Brain microvascular endothelial cell (primary cell): ENCODE measurements at regions not wholly inside any gene's neighbourhood (a gene's known extent, or its start where the extent isn't known, plus 50 kb on each side); places are given as distances from the start of the nearest gene placed in this dataset.
A peak's percentile ranks its signal among the peaks of the same experiment; 100 is the strongest.

Experiments used
- DNase-seq: peaks from one replicate; pipeline ENCODE4 v3.0.0-alpha.2; 2020
- H3K27ac ChIP-seq: fragments of 250-450 bp; sonication (Bioruptor Pico); 2 replicates; pipeline ENCODE4 v1.5.1; 2020; ENCODE audit warnings: mild to moderate bottlenecking, moderate library complexity
- H3K27me3 ChIP-seq: fragments of 250-450 bp; sonication (Bioruptor Pico); replicated peaks from 2 replicates; pipeline ENCODE4 v1.5.1; 2020; ENCODE audit warnings: mild to moderate bottlenecking
- H3K36me3 ChIP-seq: fragments of 250-450 bp; sonication (Bioruptor Pico); replicated peaks from 2 replicates; pipeline ENCODE4 v1.5.1; 2020; ENCODE audit warnings: mild to moderate bottlenecking
- H3K4me3 ChIP-seq: 2 replicates; pipeline ENCODE4 v1.5.1; 2011; ENCODE audit warnings: low read depth, mild to moderate bottlenecking, control low read depth, low read length, moderate library complexity
- CTCF ChIP-seq: IDR thresholded peaks from 2 replicates; pipeline ENCODE4 v1.5.1; 2011; ENCODE audit warnings: low read depth, mild to moderate bottlenecking, moderate library complexity, low read length, control low read depth, inconsistent platforms; ENCODE audit errors: missing control alignments
- in situ Hi-C: cut with HindIII; loops from 2 replicates; pipeline ENCODE4 v1.10.0; 2017; ENCODE audit warnings: low sequenced_read_pairs, low pct_ligation_motif_present

- Histone ChIP-seq H3K27me3 (no peaks in the 10 kb centered on the region), H3K4me3 (no peak overlapping the region), H3K36me3 (no peaks in the 10 kb centered on the region), H3K27ac (peak overlapping the region; percentile 36)
- in situ Hi-C loops: no loop called here
- TF ChIP-seq CTCF: no peak
- peak; percentile 73 for DNase-seq
These were observed 1290.7 kb downstream of the SUCLG1 start for GRCh38 chr2:83168377-83168776.

- Histone ChIP-seq H3K27ac (no peak overlapping the region), H3K27me3 (no peaks in the 10 kb centered on the region), H3K4me3 (no peak overlapping the region), H3K36me3 (no peaks in the 10 kb centered on the region)
- DNase-seq: peak; percentile 11
- in situ Hi-C loops: no loop called here
- TF ChIP-seq CTCF: no peak
These were observed 1296.7 kb downstream of the SUCLG1 start for GRCh38 chr2:83162421-83162820.

- H3K27ac ChIP-seq: no peak overlapping the region
- no peak for DNase-seq
- TF ChIP-seq CTCF: no peak
- no peaks in the 10 kb centered on the region for H3K36me3 ChIP-seq
- in situ Hi-C loops: no loop called here
- no peaks in the 10 kb centered on the region for H3K27me3 ChIP-seq
- H3K4me3 ChIP-seq: no peak overlapping the region
These were observed 1298.5 kb downstream of the SUCLG1 start for GRCh38 chr2:83160571-83160970.

- no peak overlapping the region for H3K4me3 ChIP-seq
- TF ChIP-seq CTCF: no peak
- no peaks in the 10 kb centered on the region for H3K36me3 ChIP-seq
- no peak overlapping the region for H3K27ac ChIP-seq
- in situ Hi-C loops: no loop called here
- no peaks in the 10 kb centered on the region for H3K27me3 ChIP-seq
- no peak for DNase-seq
These were observed 1303.3 kb downstream of the SUCLG1 start for GRCh38 chr2:83155826-83156225.

- H3K4me3 ChIP-seq: no peak overlapping the region
- no peaks in the 10 kb centered on the region for H3K27me3 ChIP-seq
- DNase-seq: no peak
- TF ChIP-seq CTCF: no peak
- no peaks in the 10 kb centered on the region for H3K36me3 ChIP-seq
- in situ Hi-C loops: no loop called here
- H3K27ac ChIP-seq: no peak overlapping the region
These were observed 1315.1 kb downstream of the SUCLG1 start for GRCh38 chr2:83143946-83144345.

GRCh38 chr2:83142934-83143333 is 1316.1 kb downstream of the SUCLG1 start:
- no peak for DNase-seq
- H3K4me3 ChIP-seq: no peak overlapping the region
- H3K27ac ChIP-seq: no peak overlapping the region
- TF ChIP-seq CTCF: no peak
- H3K36me3 ChIP-seq: no peaks in the 10 kb centered on the region
- no peaks in the 10 kb centered on the region for H3K27me3 ChIP-seq
- in situ Hi-C loops: no loop called here
